ENCODE measurements at regions not wholly inside any gene's neighbourhood (a gene's known extent, or its start where the extent isn't known, plus 50 kb on each side); places are given as distances from the start of the nearest gene placed in this dataset.

- no peak overlapping the region for H2AFZ ChIP-seq
- WGBS (ENCODE audit: low lambda C conversion rate, missing lambda C conversion rate), result 84% methylated on average over 1 of the region's 1 CpG
Observed at GRCh38 chr2:224242561-224242960, 159.3 kb downstream of the FAM124B start.

DNA sequence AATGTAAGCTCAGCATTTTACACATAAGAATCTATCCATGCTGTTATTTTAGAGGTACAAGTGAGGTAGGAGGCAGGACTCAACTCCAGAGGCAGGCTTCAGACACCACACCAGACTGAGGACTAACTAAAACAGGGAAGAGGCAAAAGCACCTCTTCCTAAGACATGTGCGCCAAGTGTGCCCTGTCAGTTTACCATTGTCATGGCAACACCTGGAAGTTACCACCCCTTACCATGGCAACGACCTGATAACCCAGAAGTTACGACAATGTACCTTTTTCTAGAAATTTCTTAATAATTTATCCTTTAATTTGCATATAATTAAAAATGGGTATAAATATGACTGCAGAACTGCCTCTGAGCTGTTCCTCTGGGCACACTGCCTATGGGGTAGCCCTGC lies 160.1 kb downstream of the FAM124B start:
- Histone ChIP-seq H3K9me3 (ENCODE audit: low read depth) (no peaks in the 10 kb centered on the region), H3K79me2 (no peaks in the 10 kb centered on the region), H3K4me2 (no peak overlapping the region), H3K27me3 (no peaks in the 10 kb centered on the region), H3K27ac (peak overlapping the region; percentile 4), H3K4me3 (no peak overlapping the region), H2AFZ (no peak overlapping the region), H3K9me2 (replicated peaks; ENCODE audit: insufficient read depth) (no peaks in the 10 kb centered on the region), H3K36me3 (replicated peaks; ENCODE audit: insufficient read depth, low read depth) (no peaks in the 10 kb centered on the region), H4K20me1 (ENCODE audit: insufficient read depth, poor library complexity, severe bottlenecking) (no peaks in the 10 kb centered on the region), H3K4me1 (ENCODE audit: insufficient read depth) (peaks cover 10% of the 10 kb centered on the region)
- 82% methylated on average over 3 of the region's 3 CpGs for WGBS (ENCODE audit: low lambda C conversion rate, missing lambda C conversion rate)
- DNase-seq (ENCODE audit: low spot score), result no peak
- TF ChIP-seq EZH2phosphoT487 (IDR thresholded peaks at IDR 0.05; ENCODE audit: low read depth, severe bottlenecking, unreplicated experiment) (no peak), EZH2 (IDR thresholded peaks at IDR 0.05; ENCODE audit: borderline replicate concordance) (no peak)
- TF ChIP-seq, protein P1, sequence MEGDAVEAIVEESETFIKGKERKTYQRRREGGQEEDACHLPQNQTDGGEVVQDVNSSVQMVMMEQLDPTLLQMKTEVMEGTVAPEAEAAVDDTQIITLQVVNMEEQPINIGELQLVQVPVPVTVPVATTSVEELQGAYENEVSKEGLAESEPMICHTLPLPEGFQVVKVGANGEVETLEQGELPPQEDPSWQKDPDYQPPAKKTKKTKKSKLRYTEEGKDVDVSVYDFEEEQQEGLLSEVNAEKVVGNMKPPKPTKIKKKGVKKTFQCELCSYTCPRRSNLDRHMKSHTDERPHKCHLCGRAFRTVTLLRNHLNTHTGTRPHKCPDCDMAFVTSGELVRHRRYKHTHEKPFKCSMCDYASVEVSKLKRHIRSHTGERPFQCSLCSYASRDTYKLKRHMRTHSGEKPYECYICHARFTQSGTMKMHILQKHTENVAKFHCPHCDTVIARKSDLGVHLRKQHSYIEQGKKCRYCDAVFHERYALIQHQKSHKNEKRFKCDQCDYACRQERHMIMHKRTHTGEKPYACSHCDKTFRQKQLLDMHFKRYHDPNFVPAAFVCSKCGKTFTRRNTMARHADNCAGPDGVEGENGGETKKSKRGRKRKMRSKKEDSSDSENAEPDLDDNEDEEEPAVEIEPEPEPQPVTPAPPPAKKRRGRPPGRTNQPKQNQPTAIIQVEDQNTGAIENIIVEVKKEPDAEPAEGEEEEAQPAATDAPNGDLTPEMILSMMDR (IDR thresholded peaks at IDR 0.05; ENCODE audit: poor library complexity), result no peak

More at GRCh38 chr2:224242561-224242960, 159.3 kb downstream of the FAM124B start:
- Histone ChIP-seq H3K27me3 (no peaks in the 10 kb centered on the region), H4K20me1 (ENCODE audit: insufficient read depth, poor library complexity, severe bottlenecking) (no peaks in the 10 kb centered on the region), H3K4me1 (ENCODE audit: insufficient read depth) (peaks cover 10% of the 10 kb centered on the region), H3K9me3 (ENCODE audit: low read depth) (no peaks in the 10 kb centered on the region), H3K4me3 (no peak overlapping the region), H3K27ac (peak overlapping the region; percentile 31), H3K36me3 (replicated peaks; ENCODE audit: insufficient read depth, low read depth) (no peaks in the 10 kb centered on the region), H3K9me2 (replicated peaks; ENCODE audit: insufficient read depth) (no peaks in the 10 kb centered on the region), H3K79me2 (no peaks in the 10 kb centered on the region), H3K4me2 (no peak overlapping the region)
- TF ChIP-seq EZH2 (IDR thresholded peaks at IDR 0.05; ENCODE audit: borderline replicate concordance) (no peak), EZH2phosphoT487 (IDR thresholded peaks at IDR 0.05; ENCODE audit: low read depth, severe bottlenecking, unreplicated experiment) (no peak)
- TF ChIP-seq, protein P1 (IDR thresholded peaks at IDR 0.05; ENCODE audit: poor library complexity), result no peak
- peak; percentile 17 for DNase-seq (ENCODE audit: low spot score)

- no peak overlapping the region for H2AFZ ChIP-seq
- TF ChIP-seq, protein P1 (IDR thresholded peaks at IDR 0.05; ENCODE audit: poor library complexity), result no peak
- TF ChIP-seq EZH2 (IDR thresholded peaks at IDR 0.05; ENCODE audit: borderline replicate concordance) (no peak), EZH2phosphoT487 (IDR thresholded peaks at IDR 0.05; ENCODE audit: low read depth, severe bottlenecking, unreplicated experiment) (no peak)
- 54% methylated on average over 1 of the region's 1 CpG for WGBS (ENCODE audit: low lambda C conversion rate, missing lambda C conversion rate)
Observed at GRCh38 chr2:224241001-224241400, 160.9 kb downstream of the FAM124B start.

More at GRCh38 chr2:224241001-224241400, 160.9 kb downstream of the FAM124B start:
- no peak for DNase-seq (ENCODE audit: low spot score)
- no peaks in the 10 kb centered on the region for H3K79me2 ChIP-seq
- H3K27me3 ChIP-seq, result no peaks in the 10 kb centered on the region
- H3K27ac ChIP-seq, result peak overlapping the region; percentile 4
- no peak overlapping the region for H3K4me3 ChIP-seq
- no peaks in the 10 kb centered on the region for H3K9me2 ChIP-seq (replicated peaks; ENCODE audit: insufficient read depth)
- no peaks in the 10 kb centered on the region for H3K9me3 ChIP-seq (ENCODE audit: low read depth)
- peaks cover 10% of the 10 kb centered on the region for H3K4me1 ChIP-seq (ENCODE audit: insufficient read depth)
- no peaks in the 10 kb centered on the region for H4K20me1 ChIP-seq (ENCODE audit: insufficient read depth, poor library complexity, severe bottlenecking)
- H3K4me2 ChIP-seq, result no peak overlapping the region
- no peaks in the 10 kb centered on the region for H3K36me3 ChIP-seq (replicated peaks; ENCODE audit: insufficient read depth, low read depth)

Data from hepatocyte (in vitro differentiated cells).